H1 (cell line): ENCODE measurements at regions not wholly inside any gene's neighbourhood (a gene's known extent, or its start where the extent isn't known, plus 50 kb on each side); places are given as distances from the start of the nearest gene placed in this dataset.
A peak's percentile ranks its signal among the peaks of the same experiment; 100 is the strongest.

ENCODE experiments used
- CTCF ChIA-PET: fragments of 300-600 bp; sonication (Branson Sonifier 250); formaldehyde crosslinking; loops from one replicate; lab custom pipeline; 2021; ENCODE audit not compliant: partially characterized antibody; lab: Charles Lee
- POLR2A ChIA-PET: fragments of 300-600 bp; sonication (Branson Sonifier 250); formaldehyde crosslinking; loops from one replicate; lab custom pipeline; 2021; ENCODE audit warnings: inconsistent platforms; ENCODE audit not compliant: partially characterized antibody; lab: Charles Lee
- DNase-seq, 2 experiments: peaks; one replicate each; pipeline versions ENCODE4 v3.0.0 to v3.0.0-alpha.2; 2010 to 2022; ENCODE audit warnings: low spot score in 2 of 2, low read depth in 1 of 2, mixed read lengths in 1 of 2
- FAIRE-seq: peaks from 2 replicates; lab custom pipeline; 2011; peaks lifted over from hg19 to GRCh38; lab: Jason Lieb, UNC
- H2AFZ ChIP-seq: 2 replicates; pipeline ENCODE4 v1.8.1; 2012; ENCODE audit warnings: low read length, inconsistent platforms
- H2AK5ac ChIP-seq: 2 replicates; pipeline ENCODE4 v1.6.1; 2013; ENCODE audit warnings: low read depth, low read length
- H2BK120ac ChIP-seq: replicated peaks from 2 replicates; pipeline ENCODE3; 2013; ENCODE audit warnings: low read depth, low read length, inconsistent platforms
- H2BK12ac ChIP-seq: 2 replicates; pipeline ENCODE4 v1.6.1; 2013; ENCODE audit warnings: low read depth, low read length
- H2BK15ac ChIP-seq: 2 replicates; pipeline ENCODE4 v1.6.1; 2013; ENCODE audit warnings: low read length
- H2BK20ac ChIP-seq: 2 replicates; pipeline ENCODE4 v1.6.1; 2013; ENCODE audit warnings: low read length
- H2BK5ac ChIP-seq: 2 replicates; pipeline ENCODE4 v1.6.1; 2013; ENCODE audit warnings: low read depth, low read length
- H3K14ac ChIP-seq: 2 replicates; pipeline ENCODE4 v1.6.1; 2013; ENCODE audit warnings: inconsistent platforms; ENCODE audit not compliant: insufficient read length
- H3K18ac ChIP-seq: 2 replicates; pipeline ENCODE4 v1.6.1; 2013; ENCODE audit warnings: low read length; ENCODE audit errors: extremely low read depth
- H3K23ac ChIP-seq: 2 replicates; pipeline ENCODE4 v1.6.1; 2013; ENCODE audit warnings: inconsistent platforms; ENCODE audit not compliant: insufficient read length
- H3K23me2 ChIP-seq: 2 replicates; pipeline ENCODE4 v1.6.1; 2013; ENCODE audit warnings: low read depth, low read length
- H3K27ac ChIP-seq: 2 replicates; pipeline ENCODE4 v1.6.1; 2011; ENCODE audit warnings: low read depth, low read length, inconsistent platforms
- H3K27me3 ChIP-seq, 4 experiments: replicated peaks in 1 of 4; 1 replicate in 1 of 4; 2 replicates in 3 of 4; pipeline versions ENCODE4 v1.6.1 to v1.8.1; 2011 to 2013; ENCODE audit warnings: low read length in 3 of 4, mild to moderate bottlenecking in 3 of 4, inconsistent platforms in 2 of 4, mixed read lengths in 2 of 4, moderate library complexity in 1 of 4; ENCODE audit not compliant: control insufficient read depth in 3 of 4, insufficient read depth in 3 of 4; ENCODE audit errors: extremely low read depth in 1 of 4
- H3K36me3 ChIP-seq, 4 experiments: 2 replicates each; pipeline versions ENCODE4 v1.6.1 to v1.8.1; 2011 to 2013; ENCODE audit warnings: mild to moderate bottlenecking in 4 of 4, low read length in 3 of 4, moderate library complexity in 2 of 4, control low read depth in 1 of 4, inconsistent platforms in 1 of 4; ENCODE audit not compliant: insufficient read depth in 4 of 4, control insufficient read depth in 2 of 4
- H3K4ac ChIP-seq: replicated peaks from 2 replicates; pipeline ENCODE3; 2013; ENCODE audit warnings: low read length, low read depth, mixed read lengths, inconsistent platforms; ENCODE audit not compliant: insufficient read length
- H3K4me1 ChIP-seq, 4 experiments: replicated peaks in 1 of 4; 1 replicate in 1 of 4; 2 replicates in 3 of 4; pipeline versions ENCODE4 v1.6.1 to v1.8.1; 2011 to 2013; ENCODE audit warnings: low read length in 3 of 4, inconsistent platforms in 2 of 4, mixed read lengths in 1 of 4; ENCODE audit not compliant: insufficient read depth in 4 of 4, control insufficient read depth in 3 of 4
- H3K4me2 ChIP-seq, 2 experiments: 2 replicates each; pipeline versions ENCODE4 v1.6.1 to v1.8.1; 2011 to 2013; ENCODE audit warnings: low read depth in 2 of 2, low read length in 2 of 2, control low read depth in 1 of 2, inconsistent platforms in 1 of 2, mild to moderate bottlenecking in 1 of 2; ENCODE audit not compliant: insufficient read depth in 1 of 2
- H3K4me3 ChIP-seq, 4 experiments: fragments of 200-600, 300-600 bp in 1 of 4; sonication (generic), shearing (Covaris generic), sonication (Bioruptor Twin) in 1 of 4; 2 replicates each; pipeline versions ENCODE4 v1.5.1 to v1.8.1; 2011 to 2016; ENCODE audit warnings: low read length in 4 of 4, low read depth in 3 of 4, control low read depth in 2 of 4, inconsistent platforms in 2 of 4, mild to moderate bottlenecking in 2 of 4, mixed read lengths in 1 of 4, moderate library complexity in 1 of 4; ENCODE audit not compliant: insufficient read depth in 2 of 4; ENCODE audit errors: extremely low read depth in 1 of 4
- H3K56ac ChIP-seq: replicated peaks from 2 replicates; pipeline ENCODE3; 2013; ENCODE audit warnings: low read depth, mild to moderate bottlenecking, mixed read lengths, low read length, inconsistent platforms; ENCODE audit not compliant: insufficient read length
- H3K79me1 ChIP-seq: 2 replicates; pipeline ENCODE4 v1.6.1; 2013; ENCODE audit warnings: low read depth, low read length, control low read depth
- H3K79me2 ChIP-seq, 2 experiments: 2 replicates each; pipeline versions ENCODE4 v1.6.1 to v1.8.1; 2012 to 2013; ENCODE audit warnings: low read length in 2 of 2, mild to moderate bottlenecking in 2 of 2, inconsistent platforms in 1 of 2; ENCODE audit not compliant: insufficient read depth in 2 of 2, control insufficient read depth in 1 of 2
- H3K9ac ChIP-seq, 4 experiments: replicated peaks in 1 of 4; 1 replicate in 1 of 4; 2 replicates in 3 of 4; pipeline versions ENCODE4 v1.6.1 to v1.8.1; 2011 to 2013; ENCODE audit warnings: low read depth in 3 of 4, low read length in 3 of 4, control low read depth in 2 of 4, mild to moderate bottlenecking in 2 of 4, moderate library complexity in 2 of 4, inconsistent platforms in 1 of 4; ENCODE audit errors: extremely low read depth in 1 of 4
- H3K9me3 ChIP-seq, 2 experiments: 2 replicates each; pipeline versions ENCODE4 v1.6.1 to v1.8.1; 2012 to 2013; ENCODE audit warnings: mild to moderate bottlenecking in 2 of 2, moderate library complexity in 2 of 2, control low read depth in 1 of 2, inconsistent platforms in 1 of 2, low read depth in 1 of 2, low read length in 1 of 2, mixed read lengths in 1 of 2; ENCODE audit not compliant: insufficient read depth in 2 of 2
- H4K20me1 ChIP-seq, 2 experiments: replicated peaks in 1 of 2; 2 replicates each; pipeline versions ENCODE3 to v1.8.1; 2011 to 2013; ENCODE audit warnings: inconsistent platforms in 2 of 2, low read length in 2 of 2, mild to moderate bottlenecking in 1 of 2; ENCODE audit not compliant: insufficient read depth in 2 of 2, control insufficient read depth in 1 of 2
- H4K5ac ChIP-seq: 2 replicates; pipeline ENCODE4 v1.6.1; 2013; ENCODE audit warnings: low read length, low read depth, mixed read lengths, inconsistent platforms; ENCODE audit not compliant: insufficient read length
- H4K8ac ChIP-seq: 2 replicates; pipeline ENCODE4 v1.8.0; 2013; ENCODE audit warnings: mild to moderate bottlenecking, moderate library complexity, low read length, inconsistent platforms; ENCODE audit not compliant: insufficient read depth; ENCODE audit errors: extremely low read depth
- H4K91ac ChIP-seq: replicated peaks from 2 replicates; pipeline ENCODE3; 2013; ENCODE audit warnings: low read length, mixed read lengths, inconsistent platforms; ENCODE audit not compliant: insufficient read length
- GABPA ChIP-seq: IDR thresholded peaks from 2 replicates; pipeline ENCODE4 v1.6.1; 2011; ENCODE audit warnings: mild to moderate bottlenecking, low read length, moderate library complexity, borderline replicate concordance; ENCODE audit not compliant: insufficient read depth
- MAFK ChIP-seq: IDR thresholded peaks from 2 replicates; pipeline ENCODE4 v1.6.1; 2012; ENCODE audit warnings: low read depth, mild to moderate bottlenecking, improper control_type of control experiment, low read length
- POLR2A ChIP-seq, 2 experiments: IDR thresholded peaks; 1 replicate in 1 of 2; 2 replicates in 1 of 2; pipeline ENCODE4 v1.6.1; 2011; ENCODE audit warnings: low read depth in 2 of 2, low read length in 2 of 2, mild to moderate bottlenecking in 2 of 2; ENCODE audit errors: control extremely low read depth in 1 of 2
- RAD21 ChIP-seq, 2 experiments: IDR thresholded peaks in 1 of 2; conservative IDR thresholded peaks in 1 of 2; 2 replicates each; pipeline ENCODE4 v1.6.1; 2011; ENCODE audit warnings: low read depth in 2 of 2, low read length in 2 of 2, improper control_type of control experiment in 1 of 2, inconsistent platforms in 1 of 2, mild to moderate bottlenecking in 1 of 2, moderate library complexity in 1 of 2
- SIN3A ChIP-seq, 2 experiments: IDR thresholded peaks in 1 of 2; conservative IDR thresholded peaks in 1 of 2; 2 replicates each; pipeline ENCODE4 v1.6.1; 2011 to 2012; ENCODE audit warnings: low read length in 2 of 2, improper control_type of control experiment in 1 of 2, low read depth in 1 of 2, mild to moderate bottlenecking in 1 of 2
- SUZ12 ChIP-seq: fragments of 200-600 bp; sonication (generic); IDR thresholded peaks from 2 replicates; pipeline ENCODE4 v1.6.1; 2012; ENCODE audit warnings: mild to moderate bottlenecking, inconsistent platforms, low read length, moderate library complexity, mixed read lengths
- TAF1 ChIP-seq: IDR thresholded peaks from 2 replicates; pipeline ENCODE4 v1.6.1; 2011; ENCODE audit warnings: mild to moderate bottlenecking, low read depth, low read length
- TAF7 ChIP-seq: optimal IDR thresholded peaks from 2 replicates; pipeline ENCODE3; 2011; ENCODE audit warnings: low read depth, mild to moderate bottlenecking, inconsistent platforms, low read length, moderate library complexity, borderline replicate concordance
- TEAD4 ChIP-seq: IDR thresholded peaks from 2 replicates; pipeline ENCODE4 v1.6.1; 2012; ENCODE audit warnings: low read depth, low read length, inconsistent platforms, mixed read lengths
- ZNF274 ChIP-seq: IDR thresholded peaks from 2 replicates; pipeline ENCODE4 v1.7.0; 2012; ENCODE audit warnings: low read length, borderline replicate concordance; ENCODE audit errors: extremely low read depth
- TF ChIP-seq, protein P1 (sequence below): IDR thresholded peaks from 2 replicates; pipeline ENCODE4 v1.6.1; 2012; ENCODE audit warnings: inconsistent platforms
- TF ChIP-seq, protein P2 (sequence below), 3 experiments: IDR thresholded peaks; 1 replicate in 2 of 3; 2 replicates in 1 of 3; pipeline versions ENCODE4 v1.5.1 to v1.6.1; 2011; ENCODE audit warnings: low read length in 3 of 3, mild to moderate bottlenecking in 3 of 3, inconsistent platforms in 2 of 3, low read depth in 1 of 3, moderate library complexity in 1 of 3; ENCODE audit not compliant: insufficient read depth in 1 of 3; ENCODE audit errors: control extremely low read depth in 1 of 3

DNA sequence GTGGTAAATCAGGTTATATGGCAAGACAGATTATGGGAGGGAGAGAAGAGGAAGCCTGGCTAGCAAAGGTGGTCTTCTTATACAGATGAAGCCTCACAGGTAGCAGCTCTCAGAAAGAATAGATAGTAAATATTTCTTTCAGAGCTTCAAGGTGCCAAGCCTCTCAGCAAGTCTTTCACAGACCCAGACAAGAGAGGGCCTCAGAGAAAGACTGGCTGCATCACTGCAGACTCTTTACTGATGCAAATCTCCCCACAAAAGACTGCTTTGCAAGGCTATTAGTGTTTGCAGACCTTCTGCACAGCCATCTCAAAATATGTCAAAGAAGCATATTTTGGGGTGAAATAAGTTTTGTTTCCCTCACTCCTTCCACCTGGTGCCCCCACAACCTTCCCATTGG is 372.4 kb upstream of the RND3 start:
- Histone ChIP-seq H3K9me3 (peaks cover 5 to 22% of the 10 kb centered on the region in 2 experiments), H3K4me1 (peaks cover 0 to 14% (median 4%) of the 10 kb centered on the region in 4 experiments; a peak in 2 of 7 replicates), H3K23me2 (no peaks in the 10 kb centered on the region), H4K20me1 (no peaks in the 10 kb centered on the region), H3K79me1 (no peaks in the 10 kb centered on the region), H3K23ac (no peak overlapping the region), H3K36me3 (peaks cover 0 to 9% (median under 1%) of the 10 kb centered on the region in 4 experiments; a peak in 2 of 8 replicates), H3K79me2 (no peaks in the 10 kb centered on the region), H2BK15ac (no peak overlapping the region), H4K5ac (no peak overlapping the region), H4K8ac (no peak overlapping the region), H2AFZ (no peak overlapping the region), H3K18ac (peak overlapping the region; percentile 26; the same call in 1 of the 2 replicates), H2BK12ac (no peak overlapping the region), H3K9ac (no peak overlapping the region), H2BK5ac (no peak overlapping the region; the same call in 1 of the 2 replicates), H3K4ac (no peak overlapping the region), H2BK20ac (0 out of 2 replicates have a peak overlapping the region, but pooled peaks have one; percentile 67), H3K27me3 (no peaks in the 10 kb centered on the region), H3K4me3 (no peak overlapping the region), H3K56ac (no peak overlapping the region), H3K4me2 (no peak overlapping the region), H3K27ac (no peak overlapping the region), H2BK120ac (no peak overlapping the region), H3K14ac (no peak overlapping the region), H2AK5ac (no peak overlapping the region), H4K91ac (no peak overlapping the region)
- ChIA-PET POLR2A (no interaction called here), CTCF (interaction anchor here (1.2 kb wide), 1 partner anchor 13 kb away, joined by 3 read pairs; no protein-coding TSS in a partner anchor)
- FAIRE-seq: peak; percentile 24
- no peak for DNase-seq
- TF ChIP-seq POLR2A (IDR thresholded peaks at IDR 0.05; ENCODE audit: control extremely low read depth in 1 of 2, low read depth in 2 of 2, low read length in 2 of 2) (no peak), ZNF274 (no peak), RAD21 (IDR thresholded peaks at IDR 0.05 in 1 of 2, conservative IDR thresholded peaks at IDR 0.05 in 1 of 2; ENCODE audit: low read depth in 2 of 2, low read length in 2 of 2) (no peak), MAFK (no peak), SUZ12 (no peak), GABPA (no peak), TAF1 (no peak), SIN3A (conservative IDR thresholded peaks at IDR 0.05 in 1 of 2, IDR thresholded peaks at IDR 0.05 in 1 of 2; ENCODE audit: low read depth in 1 of 2, low read length in 2 of 2) (no peak), TAF7 (no peak), TEAD4 (no peak)
- TF ChIP-seq, protein P1, sequence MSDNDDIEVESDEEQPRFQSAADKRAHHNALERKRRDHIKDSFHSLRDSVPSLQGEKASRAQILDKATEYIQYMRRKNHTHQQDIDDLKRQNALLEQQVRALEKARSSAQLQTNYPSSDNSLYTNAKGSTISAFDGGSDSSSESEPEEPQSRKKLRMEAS: no peak
- TF ChIP-seq, protein P2, sequence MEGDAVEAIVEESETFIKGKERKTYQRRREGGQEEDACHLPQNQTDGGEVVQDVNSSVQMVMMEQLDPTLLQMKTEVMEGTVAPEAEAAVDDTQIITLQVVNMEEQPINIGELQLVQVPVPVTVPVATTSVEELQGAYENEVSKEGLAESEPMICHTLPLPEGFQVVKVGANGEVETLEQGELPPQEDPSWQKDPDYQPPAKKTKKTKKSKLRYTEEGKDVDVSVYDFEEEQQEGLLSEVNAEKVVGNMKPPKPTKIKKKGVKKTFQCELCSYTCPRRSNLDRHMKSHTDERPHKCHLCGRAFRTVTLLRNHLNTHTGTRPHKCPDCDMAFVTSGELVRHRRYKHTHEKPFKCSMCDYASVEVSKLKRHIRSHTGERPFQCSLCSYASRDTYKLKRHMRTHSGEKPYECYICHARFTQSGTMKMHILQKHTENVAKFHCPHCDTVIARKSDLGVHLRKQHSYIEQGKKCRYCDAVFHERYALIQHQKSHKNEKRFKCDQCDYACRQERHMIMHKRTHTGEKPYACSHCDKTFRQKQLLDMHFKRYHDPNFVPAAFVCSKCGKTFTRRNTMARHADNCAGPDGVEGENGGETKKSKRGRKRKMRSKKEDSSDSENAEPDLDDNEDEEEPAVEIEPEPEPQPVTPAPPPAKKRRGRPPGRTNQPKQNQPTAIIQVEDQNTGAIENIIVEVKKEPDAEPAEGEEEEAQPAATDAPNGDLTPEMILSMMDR (IDR thresholded peaks at IDR 0.05; ENCODE audit: control extremely low read depth in 1 of 3, insufficient read depth in 1 of 3, low read depth in 1 of 3, low read length in 3 of 3): no peak
